Lower leg skin (tissue), 4 donors: ENCODE measurements at regions not wholly inside any gene's neighbourhood (a gene's known extent, or its start where the extent isn't known, plus 50 kb on each side); places are given as distances from the start of the nearest gene placed in this dataset.

Source experiments
- DNase-seq, 2 donors: peaks; one replicate each; pipeline ENCODE4 v3.0.0-alpha.2; 2019; ENCODE audit warnings: low spot score in 2 of 2
- H3K4me3 ChIP-seq: fragments of 200-600 bp; sonication (generic); 2 replicates; pipeline ENCODE4 v1.5.1; 2017; ENCODE audit warnings: mild to moderate bottlenecking, low read depth; ENCODE audit not compliant: poor library complexity, severe bottlenecking
- POLR2A ChIP-seq, 2 donors: fragments of 450-650 bp; IDR thresholded peaks; one replicate each; pipeline ENCODE4 v1.6.1; 2016 to 2017; ENCODE audit warnings: antibody characterized with exemption in 2 of 2, mild to moderate bottlenecking in 1 of 2, moderate library complexity in 1 of 2
- WGBS, 2 donors: methylation state at CpG; one replicate each; pipeline ENCODE4 v1.1.5; 2018; 5-methylcytosine and 5-hydroxymethylcytosine counted together
- intact Hi-C: fragments of 100-400 bp; cut with DNase I; formaldehyde crosslinking; loops from one replicate; pipeline ENCODE4 v1.15.0; 2023; ENCODE audit warnings: low total_unique reads
- TF ChIP-seq, protein P1 (sequence below), 3 donors: fragments of 450-650 bp; IDR thresholded peaks; one replicate each; pipeline ENCODE4 v1.5.1; 2016; ENCODE audit warnings: antibody characterized with exemption in 3 of 3, mild to moderate bottlenecking in 3 of 3, moderate library complexity in 2 of 3

- intact Hi-C loops = no loop called here
- TF ChIP-seq, protein P1, sequence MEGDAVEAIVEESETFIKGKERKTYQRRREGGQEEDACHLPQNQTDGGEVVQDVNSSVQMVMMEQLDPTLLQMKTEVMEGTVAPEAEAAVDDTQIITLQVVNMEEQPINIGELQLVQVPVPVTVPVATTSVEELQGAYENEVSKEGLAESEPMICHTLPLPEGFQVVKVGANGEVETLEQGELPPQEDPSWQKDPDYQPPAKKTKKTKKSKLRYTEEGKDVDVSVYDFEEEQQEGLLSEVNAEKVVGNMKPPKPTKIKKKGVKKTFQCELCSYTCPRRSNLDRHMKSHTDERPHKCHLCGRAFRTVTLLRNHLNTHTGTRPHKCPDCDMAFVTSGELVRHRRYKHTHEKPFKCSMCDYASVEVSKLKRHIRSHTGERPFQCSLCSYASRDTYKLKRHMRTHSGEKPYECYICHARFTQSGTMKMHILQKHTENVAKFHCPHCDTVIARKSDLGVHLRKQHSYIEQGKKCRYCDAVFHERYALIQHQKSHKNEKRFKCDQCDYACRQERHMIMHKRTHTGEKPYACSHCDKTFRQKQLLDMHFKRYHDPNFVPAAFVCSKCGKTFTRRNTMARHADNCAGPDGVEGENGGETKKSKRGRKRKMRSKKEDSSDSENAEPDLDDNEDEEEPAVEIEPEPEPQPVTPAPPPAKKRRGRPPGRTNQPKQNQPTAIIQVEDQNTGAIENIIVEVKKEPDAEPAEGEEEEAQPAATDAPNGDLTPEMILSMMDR (IDR thresholded peaks at IDR 0.05) = no peak
- TF ChIP-seq POLR2A (IDR thresholded peaks at IDR 0.05) = no peak
- no peak overlapping the region for H3K4me3 ChIP-seq
- DNase-seq = no peak
- WGBS, 2 donors = 24 to 30% methylated on average over 3 of the region's 3 CpGs
These were observed 59.7 kb upstream of the NEBL start for GRCh38 chr10:20956843-20957242.

GRCh38 chr10:20955355-20955893 is 58.3 kb upstream of the NEBL start:
- TF ChIP-seq, protein P1 (IDR thresholded peaks at IDR 0.05) = no peak
- no peak for TF ChIP-seq POLR2A (IDR thresholded peaks at IDR 0.05)
- WGBS, 2 donors = 66 to 76% methylated on average over 1 of the region's 1 CpG
- no peak for DNase-seq
- intact Hi-C loops = no loop called here
- no peak overlapping the region for H3K4me3 ChIP-seq

- no peak overlapping the region for H3K4me3 ChIP-seq
- intact Hi-C loops = no loop called here
- no peak for TF ChIP-seq POLR2A (IDR thresholded peaks at IDR 0.05)
- TF ChIP-seq, protein P1 (IDR thresholded peaks at IDR 0.05) = no peak
- no peak for DNase-seq
- 84 to 92% methylated on average over 5 of the region's 5 CpGs for WGBS, 2 donors
These were observed 57.4 kb upstream of the NEBL start for GRCh38 chr10:20954519-20954918.

DNA sequence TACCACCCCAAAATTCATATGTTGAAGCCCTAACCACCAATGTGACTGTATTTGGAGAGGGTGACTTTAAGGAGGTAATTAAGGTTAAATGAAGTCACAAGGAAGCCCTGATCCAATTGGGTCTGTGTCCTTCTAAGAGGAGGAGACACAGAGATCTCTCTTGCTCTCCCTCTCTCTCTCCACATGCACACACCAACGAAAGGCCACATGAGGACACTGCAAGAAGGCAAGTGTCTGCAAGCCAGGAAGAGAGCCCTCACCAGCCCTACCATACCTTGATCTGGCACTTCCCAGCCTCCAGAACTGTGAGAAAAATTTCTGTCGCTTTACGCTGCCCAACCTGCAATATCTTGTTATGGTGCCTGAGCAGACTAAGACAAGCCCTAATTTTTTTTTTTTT is 56.0 kb upstream of the NEBL start:
- WGBS, 2 donors = 66 to 69% methylated on average over 3 of the region's 3 CpGs
- no peak for DNase-seq
- H3K4me3 ChIP-seq = no peak overlapping the region
- intact Hi-C loops = no loop called here
- TF ChIP-seq POLR2A (IDR thresholded peaks at IDR 0.05) = no peak
- TF ChIP-seq, protein P1 (IDR thresholded peaks at IDR 0.05) = no peak

- TF ChIP-seq, protein P1 (IDR thresholded peaks at IDR 0.05) = no peak
- TF ChIP-seq POLR2A (IDR thresholded peaks at IDR 0.05) = no peak
- intact Hi-C loops = no loop called here
- 82 to 88% methylated on average over 6 of the region's 6 CpGs for WGBS, 2 donors
- no peak overlapping the region for H3K4me3 ChIP-seq
- DNase-seq = no peak
These were observed 52.9 kb upstream of the NEBL start for GRCh38 chr10:20949967-20950366.

DNA sequence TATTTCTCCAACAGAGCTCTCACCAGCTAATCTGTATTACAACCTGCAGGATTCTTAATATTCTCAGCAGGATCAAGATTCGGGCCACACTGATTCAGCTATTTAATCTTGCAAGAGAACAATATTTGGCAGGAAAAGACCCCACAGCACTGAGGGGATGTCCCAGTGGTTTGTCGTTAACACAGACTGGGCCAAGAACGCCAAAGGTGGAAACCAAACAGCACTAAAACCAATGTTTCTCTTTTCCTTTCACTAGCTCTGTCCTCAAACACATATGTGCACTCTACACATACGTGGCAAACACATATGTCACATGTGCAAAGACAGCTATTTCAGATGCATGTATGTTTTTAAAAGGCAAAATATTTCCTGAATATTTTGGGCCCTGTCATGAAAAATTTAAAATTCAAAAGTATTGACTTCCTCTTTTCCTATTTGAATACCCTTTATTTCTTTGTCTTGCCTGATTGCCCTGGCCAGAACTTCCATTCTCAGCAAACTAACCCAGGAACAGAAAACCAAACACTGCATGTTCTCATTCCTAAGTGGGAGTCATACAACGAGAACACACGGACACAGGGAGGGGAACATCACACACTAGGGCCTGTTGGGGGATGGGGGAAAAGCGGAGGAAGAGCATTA is 51.7 kb upstream of the NEBL start:
- H3K4me3 ChIP-seq = no peak overlapping the region
- TF ChIP-seq POLR2A (IDR thresholded peaks at IDR 0.05) = no peak
- TF ChIP-seq, protein P1 (IDR thresholded peaks at IDR 0.05) = no peak
- WGBS, 2 donors = 79 to 83% methylated on average over 7 of the region's 7 CpGs
- DNase-seq = no peak
- intact Hi-C loops = no loop called here
